ENCODE measurements at regions not wholly inside any gene's neighbourhood (a gene's known extent, or its start where the extent isn't known, plus 50 kb on each side); places are given as distances from the start of the nearest gene placed in this dataset.

DNA sequence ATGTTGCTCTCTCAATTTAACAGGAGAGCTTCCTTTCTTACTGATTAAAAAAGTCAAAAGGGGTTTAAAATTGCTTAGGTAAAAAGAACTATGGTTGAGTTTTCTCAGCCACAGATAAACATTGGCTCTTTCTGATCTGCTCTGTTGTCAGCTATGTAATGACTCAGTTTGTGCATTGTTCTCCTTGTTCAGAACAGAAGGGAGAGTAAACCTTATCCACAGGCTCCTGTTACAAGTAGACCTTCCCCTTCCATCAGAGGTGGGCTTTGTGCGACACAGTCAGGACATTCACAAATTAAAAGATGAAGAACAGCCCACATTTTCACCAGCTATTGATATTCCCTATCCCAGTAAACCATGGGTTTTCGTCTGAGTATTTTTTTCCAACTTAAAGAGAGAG lies 236.3 kb upstream of the SEMA6A start:
- no peak for TF ChIP-seq POLR2AphosphoS5 (IDR thresholded peaks at IDR 0.05)
- TF ChIP-seq, protein P1, sequence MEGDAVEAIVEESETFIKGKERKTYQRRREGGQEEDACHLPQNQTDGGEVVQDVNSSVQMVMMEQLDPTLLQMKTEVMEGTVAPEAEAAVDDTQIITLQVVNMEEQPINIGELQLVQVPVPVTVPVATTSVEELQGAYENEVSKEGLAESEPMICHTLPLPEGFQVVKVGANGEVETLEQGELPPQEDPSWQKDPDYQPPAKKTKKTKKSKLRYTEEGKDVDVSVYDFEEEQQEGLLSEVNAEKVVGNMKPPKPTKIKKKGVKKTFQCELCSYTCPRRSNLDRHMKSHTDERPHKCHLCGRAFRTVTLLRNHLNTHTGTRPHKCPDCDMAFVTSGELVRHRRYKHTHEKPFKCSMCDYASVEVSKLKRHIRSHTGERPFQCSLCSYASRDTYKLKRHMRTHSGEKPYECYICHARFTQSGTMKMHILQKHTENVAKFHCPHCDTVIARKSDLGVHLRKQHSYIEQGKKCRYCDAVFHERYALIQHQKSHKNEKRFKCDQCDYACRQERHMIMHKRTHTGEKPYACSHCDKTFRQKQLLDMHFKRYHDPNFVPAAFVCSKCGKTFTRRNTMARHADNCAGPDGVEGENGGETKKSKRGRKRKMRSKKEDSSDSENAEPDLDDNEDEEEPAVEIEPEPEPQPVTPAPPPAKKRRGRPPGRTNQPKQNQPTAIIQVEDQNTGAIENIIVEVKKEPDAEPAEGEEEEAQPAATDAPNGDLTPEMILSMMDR (IDR thresholded peaks at IDR 0.05) = no peak
- TF ChIP-seq POLR2A (IDR thresholded peaks at IDR 0.05) = no peak
